ENCODE measurements at regions not wholly inside any gene's neighbourhood (a gene's known extent, or its start where the extent isn't known, plus 50 kb on each side); places are given as distances from the start of the nearest gene placed in this dataset.
"Not testable (repeated sequence)": the region's sequence is repeated elsewhere in the genome, so short reads cannot be mapped to it uniquely, and the experiment has no call there.

DNA sequence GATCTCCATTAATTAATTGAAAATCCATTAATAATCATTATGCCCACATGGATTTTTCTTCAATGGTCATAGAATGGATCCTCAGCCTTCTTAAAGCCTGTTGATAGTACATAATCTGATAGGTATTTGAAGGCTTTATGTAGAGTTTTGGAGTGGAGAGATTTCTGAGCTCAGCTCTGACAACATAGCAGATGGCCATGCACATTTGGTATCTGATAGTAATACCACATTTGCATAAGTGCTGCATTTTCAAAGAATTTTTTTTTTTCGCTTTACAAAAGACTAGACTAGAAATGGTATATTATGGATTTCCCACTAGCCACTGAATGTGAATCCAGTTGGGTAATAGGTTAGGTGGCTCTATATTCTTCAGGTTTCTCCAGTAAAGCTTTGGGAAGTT is 440.6 kb downstream of the FGF13 start:
- Histone ChIP-seq H3K9me3 (ENCODE audit: control insufficient read depth in 1 of 2, insufficient read depth in 1 of 2, low read depth in 1 of 2, low read length in 2 of 2) (no peaks in the 10 kb centered on the region; a peak in 1 of 4 replicates), H3K4me1 (ENCODE audit: control insufficient read depth in 1 of 2, insufficient read depth in 2 of 2, low read length in 2 of 2) (no peaks in the 10 kb centered on the region), H3K9me2 (ENCODE audit: insufficient read depth) (no peaks in the 10 kb centered on the region), H4K20me1 (ENCODE audit: insufficient read depth) (no peaks in the 10 kb centered on the region), H3K9ac (ENCODE audit: low read length) (no peak overlapping the region), H3K36me3 (ENCODE audit: control insufficient read depth in 1 of 2, insufficient read depth in 2 of 2, low read length in 2 of 2) (no peaks in the 10 kb centered on the region), H3K27ac (ENCODE audit: low read depth, low read length) (no peak overlapping the region), H3K4me2 (ENCODE audit: low read length) (no peak overlapping the region), H3K27me3 (ENCODE audit: insufficient read depth, low read length) (no peaks in the 10 kb centered on the region), H2AFZ (ENCODE audit: low read depth, low read length, poor library complexity, severe bottlenecking) (no peak overlapping the region), H3K79me2 (ENCODE audit: insufficient read depth, low read length) (no peaks in the 10 kb centered on the region), H3K4me3 (replicated peaks in 1 of 2; ENCODE audit: low read depth in 1 of 2, low read length in 2 of 2) (no peak overlapping the region)
- TF ChIP-seq ZFX (IDR thresholded peaks at IDR 0.05) (no peak), MAX (IDR thresholded peaks at IDR 0.05) (no peak)
- intact Hi-C loops (cut with micrococcal nuclease): no loop called here
- no TSS peak for BruUV-seq (replicated peaks)
- ChIA-PET CTCF (no interaction called here), RAD21 (ENCODE audit: low non-redundant PET in 1 of 2, low total read pairs in 2 of 2, uncharacterized antibody in 2 of 2, unreplicated experiment in 2 of 2) (no interaction called here), POLR2A (no interaction called here)
- DNase-seq (ENCODE audit: low read depth, low spot score) (no peak), ATAC-seq (no peak)

GRCh38 chrX:138282598-138283150 is 428.8 kb downstream of the FGF13 start:
- RAD21 ChIA-PET (ENCODE audit: low non-redundant PET in 1 of 2, low total read pairs in 2 of 2, uncharacterized antibody in 2 of 2, unreplicated experiment in 2 of 2); CTCF ChIA-PET; H3K79me2 ChIP-seq (ENCODE audit: insufficient read depth, low read length); H3K27me3 ChIP-seq (ENCODE audit: insufficient read depth, low read length); H3K36me3 ChIP-seq (ENCODE audit: control insufficient read depth in 1 of 2, insufficient read depth in 2 of 2, low read length in 2 of 2); DNase-seq (ENCODE audit: low read depth, low spot score); H4K20me1 ChIP-seq (ENCODE audit: insufficient read depth); H2AFZ ChIP-seq (ENCODE audit: low read depth, low read length, poor library complexity, severe bottlenecking); H3K9me3 ChIP-seq (ENCODE audit: control insufficient read depth in 1 of 2, insufficient read depth in 1 of 2, low read depth in 1 of 2, low read length in 2 of 2); ATAC-seq; intact Hi-C loops (cut with micrococcal nuclease); H3K27ac ChIP-seq (ENCODE audit: low read depth, low read length); POLR2A ChIA-PET; H3K4me1 ChIP-seq (ENCODE audit: control insufficient read depth in 1 of 2, insufficient read depth in 2 of 2, low read length in 2 of 2); H3K4me2 ChIP-seq (ENCODE audit: low read length); H3K9ac ChIP-seq (ENCODE audit: low read length); H3K9me2 ChIP-seq (ENCODE audit: insufficient read depth); H3K4me3 ChIP-seq (replicated peaks in 1 of 2; ENCODE audit: low read depth in 1 of 2, low read length in 2 of 2); BruUV-seq (replicated peaks): not testable (repeated sequence)
